MCF 10A (cell line): ENCODE measurements at regions not wholly inside any gene's neighbourhood (a gene's known extent, or its start where the extent isn't known, plus 50 kb on each side); places are given as distances from the start of the nearest gene placed in this dataset.

Source experiments
- BruUV-seq: library from RNA; stranded (reverse); fragments of 400-500 nt; replicated peaks from 2 replicates; lab custom pipeline; 2021; lab: Mats Ljungman, UMichigan
- CTCF ChIA-PET: fragments of 300-600 bp; sonication (Branson Sonifier 250); formaldehyde crosslinking; extraction: SDS; loops from one replicate; lab custom pipeline; 2021; ENCODE audit warnings: antibody characterized with exemption, inconsistent platforms; lab: Yijun Ruan, JAX
- POLR2A ChIA-PET: fragments of 300-600, 350-650 bp; sonication (Branson Sonifier 250); formaldehyde crosslinking; extraction: SDS; loops from one replicate; lab custom pipeline; 2020; ENCODE audit warnings: antibody characterized with exemption, inconsistent platforms; lab: Yijun Ruan, JAX
- DNase-seq: peaks from one replicate; pipeline ENCODE4 v3.0.0-alpha.2; 2018; ENCODE audit not compliant: unreplicated experiment
- H3K27ac Mint-ChIP-seq: one replicate; pipeline ENCODE4 v1.8.0; 2022; ENCODE audit warnings: mild to moderate bottlenecking, low read depth, mixed read lengths; ENCODE audit not compliant: unreplicated experiment
- H3K27me3 Mint-ChIP-seq: one replicate; pipeline ENCODE4 v1.8.0; 2022; ENCODE audit warnings: mixed read lengths; ENCODE audit not compliant: insufficient read depth, unreplicated experiment
- H3K36me3 Mint-ChIP-seq: one replicate; pipeline ENCODE4 v1.8.0; 2022; ENCODE audit warnings: mild to moderate bottlenecking, moderate library complexity, mixed read lengths; ENCODE audit not compliant: insufficient read depth, unreplicated experiment
- H3K4me1 Mint-ChIP-seq: one replicate; pipeline ENCODE4 v1.8.0; 2022; ENCODE audit warnings: mixed read lengths; ENCODE audit not compliant: insufficient read depth, unreplicated experiment
- H3K4me3 Mint-ChIP-seq: one replicate; pipeline ENCODE4 v1.8.0; 2022; ENCODE audit warnings: mild to moderate bottlenecking, moderate library complexity, mixed read lengths; ENCODE audit not compliant: unreplicated experiment
- H3K9me3 Mint-ChIP-seq: one replicate; pipeline ENCODE4 v1.8.0; 2022; ENCODE audit warnings: mixed read lengths; ENCODE audit not compliant: unreplicated experiment
- CTCF ChIP-seq: fragments of 200-600 bp; IDR thresholded peaks from one replicate; pipeline ENCODE4 v1.8.0; 2022; ENCODE audit warnings: antibody characterized with exemption, mild to moderate bottlenecking; ENCODE audit not compliant: unreplicated experiment
- intact Hi-C: fragments of 100-400 bp; cut with micrococcal nuclease; formaldehyde crosslinking; loops from 2 replicates; pipeline ENCODE4 v1.14.1; 2022

- BruUV-seq = no TSS peak
- H3K4me1 Mint-ChIP-seq = no peaks in the 10 kb centered on the region
- ChIA-PET POLR2A (interaction anchor here (0.8 kb wide), 1 partner anchor 11 kb away, joined by 3 read pairs; no protein-coding TSS in a partner anchor), CTCF (no interaction called here)
- no peaks in the 10 kb centered on the region for H3K9me3 Mint-ChIP-seq
- no peaks in the 10 kb centered on the region for H3K36me3 Mint-ChIP-seq
- no peaks in the 10 kb centered on the region for H3K27me3 Mint-ChIP-seq
- DNase-seq = no peak
- intact Hi-C loops = no loop called here
- H3K4me3 Mint-ChIP-seq = no peak overlapping the region
- H3K27ac Mint-ChIP-seq = no peak overlapping the region
- no peak for TF ChIP-seq CTCF
Observed at GRCh38 chr16:64225696-64226095, 896.2 kb downstream of the CDH11 start.

- Mint-ChIP-seq H3K4me1 (no peaks in the 10 kb centered on the region), H3K4me3 (no peak overlapping the region), H3K36me3 (no peaks in the 10 kb centered on the region), H3K9me3 (no peaks in the 10 kb centered on the region), H3K27ac (no peak overlapping the region), H3K27me3 (no peaks in the 10 kb centered on the region)
- no TSS peak for BruUV-seq
- POLR2A ChIA-PET = interaction anchor here (0.8 kb wide), 1 partner anchor 10 kb away, joined by 3 read pairs; no protein-coding TSS in a partner anchor
- DNase-seq = no peak
- TF ChIP-seq CTCF = no peak
- intact Hi-C loops = no loop called here
- CTCF ChIA-PET = no interaction called here
Observed at GRCh38 chr16:64225036-64225435, 896.8 kb downstream of the CDH11 start.

- no TSS peak for BruUV-seq
- H3K9me3 Mint-ChIP-seq = no peaks in the 10 kb centered on the region
- no peaks in the 10 kb centered on the region for H3K36me3 Mint-ChIP-seq
- H3K4me3 Mint-ChIP-seq = no peak overlapping the region
- no peak for TF ChIP-seq CTCF
- no peak for DNase-seq
- CTCF ChIA-PET = interaction anchor here (0.7 kb wide), 1 partner anchor 461 kb away, joined by 4 read pairs; no protein-coding TSS in a partner anchor
- H3K27ac Mint-ChIP-seq = no peak overlapping the region
- H3K4me1 Mint-ChIP-seq = no peaks in the 10 kb centered on the region
- no peaks in the 10 kb centered on the region for H3K27me3 Mint-ChIP-seq
- POLR2A ChIA-PET = no interaction called here
- intact Hi-C loops = no loop called here
Observed at GRCh38 chr16:64217789-64218535, 903.9 kb downstream of the CDH11 start.

- Mint-ChIP-seq H3K27ac (no peak overlapping the region), H3K36me3 (no peaks in the 10 kb centered on the region), H3K9me3 (no peaks in the 10 kb centered on the region), H3K4me3 (no peak overlapping the region), H3K4me1 (no peaks in the 10 kb centered on the region), H3K27me3 (no peaks in the 10 kb centered on the region)
- no peak for TF ChIP-seq CTCF
- ChIA-PET CTCF (no interaction called here), POLR2A (no interaction called here)
- no peak for DNase-seq
- no TSS peak for BruUV-seq
- intact Hi-C loops = no loop called here
Observed at GRCh38 chr16:64215730-64216129, 906.1 kb downstream of the CDH11 start.
